Esophagus muscularis mucosa (tissue), 4 donors: ENCODE measurements at regions not wholly inside any gene's neighbourhood (a gene's known extent, or its start where the extent isn't known, plus 50 kb on each side); places are given as distances from the start of the nearest gene placed in this dataset.
A peak's percentile ranks its signal among the peaks of the same experiment; 100 is the strongest.
"Not testable (repeated sequence)": the region's sequence is repeated elsewhere in the genome, so short reads cannot be mapped to it uniquely, and the experiment has no call there.

ENCODE experiments used
- DNase-seq: peaks from one replicate; pipeline ENCODE4 v3.0.0-alpha.2; 2017; ENCODE audit errors: extremely low spot score
- H3K27ac ChIP-seq, 4 donors: fragments of 200-600 bp; sonication (generic); replicated peaks in 1 of 4; 1 replicate in 3 of 4; 2 replicates in 1 of 4; pipeline ENCODE4 v1.5.1; 2016 to 2019; ENCODE audit warnings: mild to moderate bottlenecking in 1 of 4
- H3K27me3 ChIP-seq, 4 donors: fragments of 200-600 bp; sonication (generic); one replicate each; pipeline versions ENCODE4 v1.5.1 to v1.6.0; 2016 to 2019
- H3K36me3 ChIP-seq, 4 donors: fragments of 200-600 bp; sonication (generic); one replicate each; pipeline ENCODE4 v1.5.1; 2016 to 2019
- H3K4me1 ChIP-seq, 4 donors: fragments of 200-600 bp; sonication (generic); one replicate each; pipeline ENCODE4 v1.5.1; 2016 to 2019
- H3K4me3 ChIP-seq, 4 donors: fragments of 200-600 bp; sonication (generic); 1 replicate in 2 of 4; 2 replicates in 2 of 4; pipeline ENCODE4 v1.5.1; 2016 to 2019; ENCODE audit warnings: mild to moderate bottlenecking in 4 of 4, moderate library complexity in 1 of 4
- H3K9me3 ChIP-seq, 4 donors: fragments of 200-600 bp; sonication (generic); 1 replicate in 3 of 4; 2 replicates in 1 of 4; pipeline ENCODE4 v1.5.1; 2016 to 2019
- EP300 ChIP-seq: sonication (generic); formaldehyde crosslinking; IDR thresholded peaks from one replicate; pipeline ENCODE4 v1.6.1; 2017; ENCODE audit warnings: antibody characterized with exemption
- POLR2A ChIP-seq: fragments of 450-650 bp; IDR thresholded peaks from one replicate; pipeline ENCODE4 v1.6.1; 2017; ENCODE audit warnings: antibody characterized with exemption, moderate library complexity, mild to moderate bottlenecking, low read depth
- POLR2AphosphoS5 ChIP-seq, 2 donors: sonication (generic); formaldehyde crosslinking; IDR thresholded peaks; one replicate each; pipeline ENCODE4 v1.6.1; 2017; ENCODE audit warnings: antibody characterized with exemption in 2 of 2
- WGBS: methylation state at CpG from one replicate; pipeline ENCODE4 v1.1.5; 2018; 5-methylcytosine and 5-hydroxymethylcytosine counted together
- intact Hi-C: fragments of 100-400 bp; cut with DNase I; formaldehyde crosslinking; loops from one replicate; pipeline ENCODE4 v1.15.1; 2023
- TF ChIP-seq, protein P1 (sequence below), 3 experiments: fragments of 200-600 bp in 2 of 3; fragments of 450-650 bp in 1 of 3; sonication (generic) in 2 of 3; IDR thresholded peaks; one replicate each; pipeline ENCODE4 v1.5.1; 2017 to 2019; ENCODE audit warnings: antibody characterized with exemption in 3 of 3, mild to moderate bottlenecking in 2 of 3, moderate library complexity in 1 of 3

DNA sequence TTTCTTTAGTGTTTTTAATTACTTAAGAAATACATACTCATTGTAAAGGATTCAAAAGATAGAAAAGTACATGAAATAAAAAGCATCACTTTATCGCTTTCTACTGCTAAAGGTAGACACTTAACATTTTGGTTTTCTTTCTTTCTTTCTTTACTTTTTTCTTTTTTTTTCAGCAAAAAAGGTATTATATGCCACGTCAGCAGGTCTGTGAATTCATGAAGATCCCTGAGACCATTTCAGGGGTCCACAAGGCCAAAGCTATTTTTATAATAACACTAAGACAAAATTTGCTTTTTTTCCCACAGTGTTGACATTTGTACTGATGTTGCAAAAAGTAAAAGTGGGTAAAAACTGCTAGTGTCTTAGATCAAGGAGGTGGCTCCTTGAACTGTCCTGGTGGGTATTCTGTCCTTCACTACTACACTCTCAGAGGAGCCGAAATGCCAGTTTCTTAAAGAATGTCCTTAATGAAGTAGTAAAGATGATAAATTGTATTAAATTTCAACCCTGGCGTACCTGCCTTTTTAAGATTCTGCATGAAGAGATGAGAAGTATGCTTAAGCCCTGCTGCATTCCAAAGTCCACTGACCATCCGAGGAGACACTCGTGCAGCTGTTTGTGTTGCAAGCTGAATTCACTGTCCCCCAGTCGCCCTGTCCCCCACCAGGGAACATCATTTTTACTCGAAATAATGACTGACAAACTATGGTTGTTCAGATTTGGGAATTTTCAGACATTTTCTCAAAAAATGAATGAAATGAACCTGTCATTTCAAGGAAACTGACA, 106.7 kb upstream of the PIAS1 start:
- Histone ChIP-seq H3K4me1 (peaks cover 27 to 46% (median 31%) of the 10 kb centered on the region in 4 donors), H3K27ac (peak overlapping the region in 2 of 4 donors; percentile 76 to 80), H3K36me3 (no peaks in the 10 kb centered on the region), H3K9me3 (no peaks in the 10 kb centered on the region), H3K27me3 (no peaks in the 10 kb centered on the region), H3K4me3 (no peak overlapping the region)
- intact Hi-C loops, result no loop called here
- WGBS, result 76% methylated on average over 8 of the region's 8 CpGs
- no peak for TF ChIP-seq POLR2AphosphoS5 (IDR thresholded peaks at IDR 0.05)
- TF ChIP-seq, protein P1, sequence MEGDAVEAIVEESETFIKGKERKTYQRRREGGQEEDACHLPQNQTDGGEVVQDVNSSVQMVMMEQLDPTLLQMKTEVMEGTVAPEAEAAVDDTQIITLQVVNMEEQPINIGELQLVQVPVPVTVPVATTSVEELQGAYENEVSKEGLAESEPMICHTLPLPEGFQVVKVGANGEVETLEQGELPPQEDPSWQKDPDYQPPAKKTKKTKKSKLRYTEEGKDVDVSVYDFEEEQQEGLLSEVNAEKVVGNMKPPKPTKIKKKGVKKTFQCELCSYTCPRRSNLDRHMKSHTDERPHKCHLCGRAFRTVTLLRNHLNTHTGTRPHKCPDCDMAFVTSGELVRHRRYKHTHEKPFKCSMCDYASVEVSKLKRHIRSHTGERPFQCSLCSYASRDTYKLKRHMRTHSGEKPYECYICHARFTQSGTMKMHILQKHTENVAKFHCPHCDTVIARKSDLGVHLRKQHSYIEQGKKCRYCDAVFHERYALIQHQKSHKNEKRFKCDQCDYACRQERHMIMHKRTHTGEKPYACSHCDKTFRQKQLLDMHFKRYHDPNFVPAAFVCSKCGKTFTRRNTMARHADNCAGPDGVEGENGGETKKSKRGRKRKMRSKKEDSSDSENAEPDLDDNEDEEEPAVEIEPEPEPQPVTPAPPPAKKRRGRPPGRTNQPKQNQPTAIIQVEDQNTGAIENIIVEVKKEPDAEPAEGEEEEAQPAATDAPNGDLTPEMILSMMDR (IDR thresholded peaks at IDR 0.05), result no peak
- no peak for TF ChIP-seq EP300
- TF ChIP-seq POLR2A, result no peak
- peak; percentile 14 for DNase-seq

DNA sequence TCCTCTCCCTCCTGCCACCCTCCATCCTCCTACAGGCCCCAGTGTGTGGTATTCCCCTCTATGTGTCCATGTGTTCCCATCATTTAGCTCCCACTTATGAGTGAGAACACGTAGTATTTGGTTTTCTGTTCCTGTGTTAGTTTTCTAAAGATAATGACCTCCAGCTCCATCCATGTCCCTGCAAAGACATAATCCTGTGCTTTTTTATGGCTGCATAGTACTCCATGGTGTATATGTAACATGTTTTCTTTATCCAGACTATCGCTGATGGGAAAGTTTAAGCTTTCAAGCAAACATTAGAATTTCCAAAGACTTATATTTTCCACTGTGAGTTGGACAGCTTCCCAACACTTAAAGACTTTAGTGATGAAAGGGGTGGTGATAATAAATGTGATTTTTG, 105.9 kb upstream of the PIAS1 start:
- no peak overlapping the region for H3K4me3 ChIP-seq
- no peak overlapping the region for H3K27ac ChIP-seq
- 100% methylated on average over 2 of the region's 2 CpGs for WGBS
- intact Hi-C loops, result no loop called here
- H3K4me1 ChIP-seq, result peaks cover 25 to 46% (median 31%) of the 10 kb centered on the region in 4 donors
- DNase-seq, result no peak
- H3K27me3 ChIP-seq, result no peaks in the 10 kb centered on the region
- no peak for TF ChIP-seq EP300
- TF ChIP-seq, protein P1 (IDR thresholded peaks at IDR 0.05), result no peak
- no peak for TF ChIP-seq POLR2AphosphoS5 (IDR thresholded peaks at IDR 0.05)
- TF ChIP-seq POLR2A, result no peak
- no peaks in the 10 kb centered on the region for H3K36me3 ChIP-seq
- H3K9me3 ChIP-seq, result no peaks in the 10 kb centered on the region

DNA sequence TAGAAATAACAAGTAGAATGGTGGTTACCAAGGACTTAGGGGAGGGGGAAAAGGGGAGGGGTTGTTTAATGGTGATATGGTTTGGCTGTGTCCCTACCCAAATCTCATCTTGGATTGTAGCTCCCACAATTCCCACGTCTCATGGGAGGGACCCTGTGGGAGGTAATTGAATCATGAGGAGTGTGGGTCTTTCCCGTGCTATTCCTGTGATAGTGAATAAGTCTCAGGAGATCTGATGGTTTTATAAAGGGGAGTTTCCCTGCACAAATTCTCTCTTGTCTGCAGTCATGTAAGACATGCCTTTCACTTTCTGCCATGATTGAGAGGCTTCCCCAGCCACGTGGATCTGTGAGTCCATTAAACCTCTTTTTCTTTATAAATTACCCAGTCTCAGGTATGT, 102.9 kb upstream of the PIAS1 start:
- DNase-seq, result peak; percentile 19
- H3K9me3 ChIP-seq, H3K4me3 ChIP-seq, H3K27me3 ChIP-seq, intact Hi-C loops, H3K27ac ChIP-seq, H3K36me3 ChIP-seq: not testable (repeated sequence)
- 88% methylated on average over 3 of the region's 3 CpGs for WGBS
- peaks cover 8 to 42% (median 18%) of the 10 kb centered on the region in 4 donors for H3K4me1 ChIP-seq

DNA sequence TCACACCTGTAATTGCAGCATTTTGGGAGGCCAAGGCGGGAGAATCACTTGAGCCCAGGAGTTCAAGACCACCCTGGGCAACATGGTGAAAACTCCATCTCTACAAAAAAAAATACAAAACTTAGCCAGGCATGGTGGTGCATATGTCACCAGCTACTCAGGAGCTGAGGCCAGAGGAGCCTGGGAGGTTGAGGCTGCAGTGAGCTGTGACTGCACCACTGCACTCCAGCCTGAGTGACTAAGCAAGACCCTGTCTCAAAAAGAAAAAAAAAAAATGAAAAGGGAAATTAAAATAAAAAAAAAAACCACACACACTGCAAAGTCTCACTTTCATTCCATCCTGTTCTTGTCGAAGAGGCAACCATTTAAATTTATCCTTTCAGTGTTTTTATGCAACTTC, 100.8 kb upstream of the PIAS1 start:
- Histone ChIP-seq H3K9me3 (no peaks in the 10 kb centered on the region), H3K36me3 (no peaks in the 10 kb centered on the region), H3K4me3 (no peak overlapping the region), H3K27me3 (no peaks in the 10 kb centered on the region), H3K27ac (no peak overlapping the region), H3K4me1 (peaks cover 3 to 37% (median 12%) of the 10 kb centered on the region in 4 donors)
- intact Hi-C loops, result no loop called here
- DNase-seq, result peak; percentile 19
- no peak for TF ChIP-seq EP300
- TF ChIP-seq POLR2AphosphoS5 (IDR thresholded peaks at IDR 0.05), result no peak
- no peak for TF ChIP-seq POLR2A
- TF ChIP-seq, protein P1 (IDR thresholded peaks at IDR 0.05), result no peak
- WGBS, result 87% methylated on average over 2 of the region's 2 CpGs

DNA sequence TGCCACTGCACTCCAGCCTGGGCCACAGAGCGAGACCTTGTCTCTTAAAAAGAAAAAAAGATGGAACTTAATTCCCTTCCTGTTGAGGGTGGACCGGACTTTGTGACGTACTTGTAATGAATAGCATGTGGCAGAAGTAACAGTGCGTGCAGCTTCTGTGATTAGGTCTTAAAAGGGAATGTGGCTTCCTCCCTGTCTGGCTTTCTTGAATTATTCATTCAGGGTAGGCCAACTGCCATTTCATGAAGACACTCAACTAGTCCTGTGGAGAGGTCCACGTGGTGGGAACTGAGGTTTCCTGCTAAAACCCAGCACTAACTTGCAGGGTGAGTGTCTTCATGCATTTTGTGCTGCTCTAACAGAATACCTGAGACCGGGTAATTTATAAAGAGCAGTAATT, 98.9 kb upstream of the PIAS1 start:
- TF ChIP-seq, protein P1 (IDR thresholded peaks at IDR 0.05), result no peak
- TF ChIP-seq POLR2A (no peak), EP300 (no peak), POLR2AphosphoS5 (IDR thresholded peaks at IDR 0.05) (no peak)
- Histone ChIP-seq H3K27ac (peak overlapping the region in 3 of 4 donors; percentile 36 to 75 (median 42)), H3K36me3 (no peaks in the 10 kb centered on the region), H3K27me3 (no peaks in the 10 kb centered on the region), H3K9me3 (no peaks in the 10 kb centered on the region), H3K4me1 (peaks cover 3 to 37% (median 12%) of the 10 kb centered on the region in 4 donors), H3K4me3 (no peak overlapping the region)
- WGBS, result 78% methylated on average over 6 of the region's 6 CpGs
- intact Hi-C loops, result no loop called here
- DNase-seq, result peak; percentile 62
